ENCODE measurements at regions not wholly inside any gene's neighbourhood (a gene's known extent, or its start where the extent isn't known, plus 50 kb on each side); places are given as distances from the start of the nearest gene placed in this dataset.

GRCh38 chr13:85592211-85592610, 207.0 kb downstream of the SLITRK6 start:
- Histone ChIP-seq H3K4me3 (no peak overlapping the region), H3K36me3 (no peaks in the 10 kb centered on the region), H3K9me3 (peaks cover 0 to 4% (median 0%) of the 10 kb centered on the region in 12 donors), H3K27ac (no peak overlapping the region), H3K4me1 (no peaks in the 10 kb centered on the region), H3K27me3 (no peaks in the 10 kb centered on the region)
- DNase-seq: no peak
- ATAC-seq: no peak
- 62 to 95% (median 89%) methylated on average over 2 of the region's 2 CpGs for WGBS, 4 donors
- intact Hi-C loops (cut with DNase I): no loop called here
- TF ChIP-seq POLR2A (IDR thresholded peaks at IDR 0.05): no peak
- no peak for TF ChIP-seq CTCF (IDR thresholded peaks at IDR 0.05)

- no peak for TF ChIP-seq CTCF (IDR thresholded peaks at IDR 0.05)
- TF ChIP-seq POLR2A (IDR thresholded peaks at IDR 0.05): no peak
- Histone ChIP-seq H3K9me3 (peaks cover 0 to 10% (median 0%) of the 10 kb centered on the region in 12 donors), H3K4me1 (no peaks in the 10 kb centered on the region), H3K27ac (no peak overlapping the region), H3K36me3 (no peaks in the 10 kb centered on the region), H3K27me3 (no peaks in the 10 kb centered on the region), H3K4me3 (no peak overlapping the region)
- ATAC-seq (no peak), DNase-seq (no peak)
- 70 to 82% (median 76%) methylated on average over 2 of the region's 2 CpGs for WGBS, 4 donors
- intact Hi-C loops (cut with DNase I): no loop called here
These were observed 208.8 kb downstream of the SLITRK6 start for GRCh38 chr13:85590231-85590931.

GRCh38 chr13:85589021-85589420, 210.2 kb downstream of the SLITRK6 start:
- H3K27ac ChIP-seq: no peak overlapping the region
- no peak for ATAC-seq
- TF ChIP-seq POLR2A (IDR thresholded peaks at IDR 0.05) (no peak), CTCF (IDR thresholded peaks at IDR 0.05) (no peak)
- no peaks in the 10 kb centered on the region for H3K4me1 ChIP-seq
- no peak overlapping the region for H3K4me3 ChIP-seq
- H3K36me3 ChIP-seq: no peaks in the 10 kb centered on the region
- intact Hi-C loops (cut with DNase I): no loop called here
- H3K27me3 ChIP-seq: no peaks in the 10 kb centered on the region
- WGBS, 4 donors: 79 to 95% (median 88%) methylated on average over 5 of the region's 5 CpGs
- DNase-seq: no peak
- H3K9me3 ChIP-seq: peaks cover 0 to 16% (median 0%) of the 10 kb centered on the region in 12 donors

- intact Hi-C loops (cut with DNase I): no loop called here
- Histone ChIP-seq H3K4me3 (no peak overlapping the region), H3K36me3 (no peaks in the 10 kb centered on the region), H3K27ac (no peak overlapping the region), H3K4me1 (no peaks in the 10 kb centered on the region), H3K9me3 (peaks cover 0 to 16% (median 0%) of the 10 kb centered on the region in 12 donors), H3K27me3 (no peaks in the 10 kb centered on the region)
- WGBS, 4 donors: 70 to 77% (median 76%) methylated on average over 3 of the region's 3 CpGs
- no peak for TF ChIP-seq CTCF (IDR thresholded peaks at IDR 0.05)
- TF ChIP-seq POLR2A (IDR thresholded peaks at IDR 0.05): no peak
- ATAC-seq (no peak), DNase-seq (no peak)
These were observed 210.9 kb downstream of the SLITRK6 start for GRCh38 chr13:85588359-85588758.
